ENCODE measurements at regions not wholly inside any gene's neighbourhood (a gene's known extent, or its start where the extent isn't known, plus 50 kb on each side); places are given as distances from the start of the nearest gene placed in this dataset.
"Not testable (repeated sequence)": the region's sequence is repeated elsewhere in the genome, so short reads cannot be mapped to it uniquely, and the experiment has no call there.

DNA sequence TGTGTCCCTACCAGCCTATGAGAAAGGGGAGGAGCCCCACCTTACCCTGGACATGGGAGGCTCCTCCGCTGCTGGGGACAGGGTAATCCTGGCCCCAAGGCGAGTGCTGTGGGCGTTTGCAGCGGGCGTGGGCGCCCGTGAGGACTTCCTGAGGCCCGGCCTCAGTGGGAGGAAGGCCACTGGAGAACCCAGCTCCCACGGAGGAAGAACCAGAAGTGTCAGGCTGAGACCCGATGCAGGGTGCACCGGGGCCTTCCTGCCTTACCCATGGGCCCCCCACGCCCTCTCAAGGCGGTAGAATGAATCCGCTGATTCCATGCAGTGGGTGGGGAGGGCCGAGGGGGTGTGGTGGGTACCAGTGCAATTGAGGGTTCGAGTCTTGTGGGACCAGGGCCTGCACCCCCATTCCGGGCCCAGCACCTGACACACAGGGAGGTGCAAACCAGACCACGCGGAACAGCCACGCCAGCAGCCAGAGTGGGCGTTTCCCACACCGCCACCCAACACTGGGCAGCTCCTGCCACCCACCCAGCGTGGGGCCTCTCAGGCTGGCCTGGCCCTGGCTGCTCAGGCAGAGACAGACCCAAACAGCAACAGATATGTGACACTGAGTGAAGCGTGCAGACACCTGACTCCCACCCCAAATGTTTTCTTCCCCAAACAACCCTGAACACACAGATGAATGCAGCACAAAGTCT lies 5405.6 kb upstream of the TPTE start:
- TF ChIP-seq, protein P1, sequence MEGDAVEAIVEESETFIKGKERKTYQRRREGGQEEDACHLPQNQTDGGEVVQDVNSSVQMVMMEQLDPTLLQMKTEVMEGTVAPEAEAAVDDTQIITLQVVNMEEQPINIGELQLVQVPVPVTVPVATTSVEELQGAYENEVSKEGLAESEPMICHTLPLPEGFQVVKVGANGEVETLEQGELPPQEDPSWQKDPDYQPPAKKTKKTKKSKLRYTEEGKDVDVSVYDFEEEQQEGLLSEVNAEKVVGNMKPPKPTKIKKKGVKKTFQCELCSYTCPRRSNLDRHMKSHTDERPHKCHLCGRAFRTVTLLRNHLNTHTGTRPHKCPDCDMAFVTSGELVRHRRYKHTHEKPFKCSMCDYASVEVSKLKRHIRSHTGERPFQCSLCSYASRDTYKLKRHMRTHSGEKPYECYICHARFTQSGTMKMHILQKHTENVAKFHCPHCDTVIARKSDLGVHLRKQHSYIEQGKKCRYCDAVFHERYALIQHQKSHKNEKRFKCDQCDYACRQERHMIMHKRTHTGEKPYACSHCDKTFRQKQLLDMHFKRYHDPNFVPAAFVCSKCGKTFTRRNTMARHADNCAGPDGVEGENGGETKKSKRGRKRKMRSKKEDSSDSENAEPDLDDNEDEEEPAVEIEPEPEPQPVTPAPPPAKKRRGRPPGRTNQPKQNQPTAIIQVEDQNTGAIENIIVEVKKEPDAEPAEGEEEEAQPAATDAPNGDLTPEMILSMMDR (IDR thresholded peaks at IDR 0.05), result not testable (repeated sequence)
- not testable (repeated sequence) for TF ChIP-seq POLR2A (IDR thresholded peaks at IDR 0.05)

All from vagina (tissue), 2 donors.